ENCODE measurements at regions not wholly inside any gene's neighbourhood (a gene's known extent, or its start where the extent isn't known, plus 50 kb on each side); places are given as distances from the start of the nearest gene placed in this dataset.

DNA sequence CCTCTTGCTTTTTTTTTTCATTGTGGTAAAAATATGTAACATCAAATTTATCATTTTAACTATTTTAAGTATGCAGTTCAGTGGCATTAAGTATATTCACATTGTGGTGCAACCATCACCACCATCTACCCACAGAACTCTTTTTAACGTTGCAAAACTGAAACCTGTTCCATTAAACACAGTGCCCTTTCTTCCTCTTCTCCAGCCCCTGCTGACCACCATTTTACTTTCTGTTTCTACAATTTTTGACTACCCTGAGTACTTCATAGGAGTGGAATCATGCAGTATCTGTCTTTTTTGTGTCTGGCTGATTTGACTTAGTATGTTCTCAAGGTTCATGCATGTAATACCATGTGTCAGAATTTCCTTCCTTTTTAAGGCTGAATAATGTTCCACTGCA, 153.1 kb downstream of the FGF9 start:
- TF ChIP-seq, protein P1, sequence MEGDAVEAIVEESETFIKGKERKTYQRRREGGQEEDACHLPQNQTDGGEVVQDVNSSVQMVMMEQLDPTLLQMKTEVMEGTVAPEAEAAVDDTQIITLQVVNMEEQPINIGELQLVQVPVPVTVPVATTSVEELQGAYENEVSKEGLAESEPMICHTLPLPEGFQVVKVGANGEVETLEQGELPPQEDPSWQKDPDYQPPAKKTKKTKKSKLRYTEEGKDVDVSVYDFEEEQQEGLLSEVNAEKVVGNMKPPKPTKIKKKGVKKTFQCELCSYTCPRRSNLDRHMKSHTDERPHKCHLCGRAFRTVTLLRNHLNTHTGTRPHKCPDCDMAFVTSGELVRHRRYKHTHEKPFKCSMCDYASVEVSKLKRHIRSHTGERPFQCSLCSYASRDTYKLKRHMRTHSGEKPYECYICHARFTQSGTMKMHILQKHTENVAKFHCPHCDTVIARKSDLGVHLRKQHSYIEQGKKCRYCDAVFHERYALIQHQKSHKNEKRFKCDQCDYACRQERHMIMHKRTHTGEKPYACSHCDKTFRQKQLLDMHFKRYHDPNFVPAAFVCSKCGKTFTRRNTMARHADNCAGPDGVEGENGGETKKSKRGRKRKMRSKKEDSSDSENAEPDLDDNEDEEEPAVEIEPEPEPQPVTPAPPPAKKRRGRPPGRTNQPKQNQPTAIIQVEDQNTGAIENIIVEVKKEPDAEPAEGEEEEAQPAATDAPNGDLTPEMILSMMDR (IDR thresholded peaks at IDR 0.05): no peak
- TF ChIP-seq POLR2A (IDR thresholded peaks at IDR 0.05): no peak
